ENCODE measurements at regions not wholly inside any gene's neighbourhood (a gene's known extent, or its start where the extent isn't known, plus 50 kb on each side); places are given as distances from the start of the nearest gene placed in this dataset.

GRCh38 chr6:167674486-167674885 lies 152.2 kb upstream of the AFDN start:
- TF ChIP-seq ZNF274 (IDR thresholded peaks at IDR 0.05; ENCODE audit: low read depth, low read length) (no peak), SUZ12 (IDR thresholded peaks at IDR 0.05; ENCODE audit: extremely low read depth, insufficient read depth, insufficient read length) (no peak), YY1 (IDR thresholded peaks at IDR 0.05; ENCODE audit: insufficient read depth, insufficient read length) (no peak)

All from NT2/D1 (cell line).